ENCODE measurements at regions not wholly inside any gene's neighbourhood (a gene's known extent, or its start where the extent isn't known, plus 50 kb on each side); places are given as distances from the start of the nearest gene placed in this dataset.

DNA sequence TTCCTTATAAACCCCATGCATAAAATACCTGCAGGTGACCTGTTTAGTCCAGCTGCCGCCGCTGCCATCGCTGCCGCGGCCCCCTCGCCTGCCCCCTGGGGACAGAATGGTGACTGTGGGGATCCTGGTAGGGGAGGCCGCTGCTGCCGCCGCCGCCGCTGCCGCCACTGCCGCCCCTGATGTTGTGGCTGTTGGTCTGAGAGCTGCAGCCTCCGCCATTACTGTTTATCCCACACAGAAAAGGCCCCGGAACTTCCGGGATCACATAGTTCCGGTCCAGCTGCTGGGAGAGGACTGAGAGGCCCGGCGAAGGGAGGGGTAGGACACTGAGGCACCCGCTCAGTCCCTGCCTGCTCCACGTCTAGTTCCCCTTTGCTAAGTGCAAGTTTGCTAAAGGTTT is 244.9 kb downstream of the C12orf50 start:
- Histone ChIP-seq H2BK15ac (ENCODE audit: low read depth, poor library complexity, severe bottlenecking) (no peak overlapping the region), H3K9ac (ENCODE audit: low read length) (no peak overlapping the region), H2BK5ac (ENCODE audit: low read depth, low read length, poor library complexity, severe bottlenecking) (no peak overlapping the region), H3K27me3 (ENCODE audit: control insufficient read depth in 1 of 2, insufficient read depth in 1 of 2, low read length in 2 of 2) (no peaks in the 10 kb centered on the region), H3K27ac (ENCODE audit: low read length, poor library complexity, severe bottlenecking) (no peak overlapping the region), H2BK12ac (ENCODE audit: low read length in 2 of 2) (no peak overlapping the region), H3K18ac (ENCODE audit: low read depth in 1 of 2, low read length in 2 of 2) (no peak overlapping the region), H3K9me3 (ENCODE audit: control insufficient read depth, low read length) (no peaks in the 10 kb centered on the region), H3K14ac (ENCODE audit: low read length in 2 of 2) (no peak overlapping the region), H2AFZ (ENCODE audit: low read depth, low read length) (no peak overlapping the region), H3K4ac (ENCODE audit: low read depth in 1 of 2, low read length in 2 of 2) (no peak overlapping the region), H2BK120ac (ENCODE audit: low read depth, low read length) (no peak overlapping the region), H3K4me2 (ENCODE audit: low read length, poor library complexity, severe bottlenecking) (no peak overlapping the region), H3K4me1 (ENCODE audit: control insufficient read depth, insufficient read depth, low read depth, low read length) (peaks cover 11% of the 10 kb centered on the region), H3K23ac (ENCODE audit: low read length in 2 of 2) (no peak overlapping the region), H2AK5ac (ENCODE audit: low read length, severe bottlenecking) (no peak overlapping the region), H3K79me1 (replicated peaks; ENCODE audit: low read length, poor library complexity, severe bottlenecking) (no peaks in the 10 kb centered on the region), H4K91ac (ENCODE audit: low read length) (no peak overlapping the region), H3K4me3 (ENCODE audit: insufficient read depth in 1 of 2, low read depth in 1 of 2, low read length in 2 of 2) (no peak overlapping the region), H3K36me3 (ENCODE audit: control insufficient read depth in 1 of 2, insufficient read depth in 2 of 2, low read depth in 1 of 2, low read length in 2 of 2) (peaks cover 0 to 9% of the 10 kb centered on the region in 2 experiments), H4K8ac (ENCODE audit: low read length) (no peak overlapping the region)
- 95% methylated on average over 20 of the region's 21 CpGs for WGBS
- no peak for DNase-seq

GRCh38 chr12:87783467-87783866 is 245.7 kb downstream of the C12orf50 start:
- Histone ChIP-seq H2BK5ac (ENCODE audit: low read depth, low read length, poor library complexity, severe bottlenecking) (no peak overlapping the region), H4K8ac (ENCODE audit: low read length) (no peak overlapping the region), H3K14ac (ENCODE audit: low read length in 2 of 2) (no peak overlapping the region), H3K4ac (ENCODE audit: low read depth in 1 of 2, low read length in 2 of 2) (no peak overlapping the region), H2BK12ac (ENCODE audit: low read length in 2 of 2) (no peak overlapping the region), H4K91ac (ENCODE audit: low read length) (no peak overlapping the region), H3K79me1 (replicated peaks; ENCODE audit: low read length, poor library complexity, severe bottlenecking) (no peaks in the 10 kb centered on the region), H2BK120ac (ENCODE audit: low read depth, low read length) (no peak overlapping the region), H3K23ac (ENCODE audit: low read length in 2 of 2) (no peak overlapping the region), H3K4me1 (ENCODE audit: control insufficient read depth, insufficient read depth, low read depth, low read length) (peaks cover 12% of the 10 kb centered on the region), H2AK5ac (ENCODE audit: low read length, severe bottlenecking) (peak overlapping the region; percentile 5), H3K9ac (ENCODE audit: low read length) (no peak overlapping the region), H2BK15ac (ENCODE audit: low read depth, poor library complexity, severe bottlenecking) (no peak overlapping the region), H3K27me3 (ENCODE audit: control insufficient read depth in 1 of 2, insufficient read depth in 1 of 2, low read length in 2 of 2) (no peaks in the 10 kb centered on the region), H3K4me2 (ENCODE audit: low read length, poor library complexity, severe bottlenecking) (no peak overlapping the region), H2AFZ (ENCODE audit: low read depth, low read length) (no peak overlapping the region), H3K27ac (ENCODE audit: low read length, poor library complexity, severe bottlenecking) (no peak overlapping the region), H3K4me3 (ENCODE audit: insufficient read depth in 1 of 2, low read depth in 1 of 2, low read length in 2 of 2) (no peak overlapping the region), H3K9me3 (ENCODE audit: control insufficient read depth, low read length) (no peaks in the 10 kb centered on the region), H3K36me3 (ENCODE audit: control insufficient read depth in 1 of 2, insufficient read depth in 2 of 2, low read depth in 1 of 2, low read length in 2 of 2) (peaks cover 0 to 9% of the 10 kb centered on the region in 2 experiments), H3K18ac (ENCODE audit: low read depth in 1 of 2, low read length in 2 of 2) (no peak overlapping the region)
- DNase-seq: no peak
- 97% methylated on average over 8 of the region's 8 CpGs for WGBS

- Histone ChIP-seq H2BK15ac (ENCODE audit: low read depth, poor library complexity, severe bottlenecking) (no peak overlapping the region), H3K9me3 (ENCODE audit: control insufficient read depth, low read length) (no peaks in the 10 kb centered on the region), H2BK12ac (ENCODE audit: low read length in 2 of 2) (no peak overlapping the region), H3K79me1 (replicated peaks; ENCODE audit: low read length, poor library complexity, severe bottlenecking) (no peaks in the 10 kb centered on the region), H3K27ac (ENCODE audit: low read length, poor library complexity, severe bottlenecking) (no peak overlapping the region), H3K4me2 (ENCODE audit: low read length, poor library complexity, severe bottlenecking) (no peak overlapping the region), H4K91ac (ENCODE audit: low read length) (no peak overlapping the region), H3K36me3 (ENCODE audit: control insufficient read depth in 1 of 2, insufficient read depth in 2 of 2, low read depth in 1 of 2, low read length in 2 of 2) (peaks cover 0 to 9% of the 10 kb centered on the region in 2 experiments), H2AFZ (ENCODE audit: low read depth, low read length) (peak overlapping the region; percentile 11), H3K18ac (ENCODE audit: low read depth in 1 of 2, low read length in 2 of 2) (no peak overlapping the region), H3K14ac (ENCODE audit: low read length in 2 of 2) (no peak overlapping the region), H3K4me1 (ENCODE audit: control insufficient read depth, insufficient read depth, low read depth, low read length) (peaks cover 12% of the 10 kb centered on the region), H4K8ac (ENCODE audit: low read length) (no peak overlapping the region), H3K4me3 (ENCODE audit: insufficient read depth in 1 of 2, low read depth in 1 of 2, low read length in 2 of 2) (no peak overlapping the region), H2BK120ac (ENCODE audit: low read depth, low read length) (no peak overlapping the region), H3K27me3 (ENCODE audit: control insufficient read depth in 1 of 2, insufficient read depth in 1 of 2, low read length in 2 of 2) (no peaks in the 10 kb centered on the region), H3K23ac (ENCODE audit: low read length in 2 of 2) (no peak overlapping the region), H3K4ac (ENCODE audit: low read depth in 1 of 2, low read length in 2 of 2) (no peak overlapping the region), H3K9ac (ENCODE audit: low read length) (no peak overlapping the region), H2AK5ac (ENCODE audit: low read length, severe bottlenecking) (peak overlapping the region; percentile 94), H2BK5ac (ENCODE audit: low read depth, low read length, poor library complexity, severe bottlenecking) (peak overlapping the region; percentile 38)
- DNase-seq: no peak
- 66% methylated on average over 3 of the region's 3 CpGs for WGBS
Observed at GRCh38 chr12:87782838-87783237, 246.4 kb downstream of the C12orf50 start.

DNA sequence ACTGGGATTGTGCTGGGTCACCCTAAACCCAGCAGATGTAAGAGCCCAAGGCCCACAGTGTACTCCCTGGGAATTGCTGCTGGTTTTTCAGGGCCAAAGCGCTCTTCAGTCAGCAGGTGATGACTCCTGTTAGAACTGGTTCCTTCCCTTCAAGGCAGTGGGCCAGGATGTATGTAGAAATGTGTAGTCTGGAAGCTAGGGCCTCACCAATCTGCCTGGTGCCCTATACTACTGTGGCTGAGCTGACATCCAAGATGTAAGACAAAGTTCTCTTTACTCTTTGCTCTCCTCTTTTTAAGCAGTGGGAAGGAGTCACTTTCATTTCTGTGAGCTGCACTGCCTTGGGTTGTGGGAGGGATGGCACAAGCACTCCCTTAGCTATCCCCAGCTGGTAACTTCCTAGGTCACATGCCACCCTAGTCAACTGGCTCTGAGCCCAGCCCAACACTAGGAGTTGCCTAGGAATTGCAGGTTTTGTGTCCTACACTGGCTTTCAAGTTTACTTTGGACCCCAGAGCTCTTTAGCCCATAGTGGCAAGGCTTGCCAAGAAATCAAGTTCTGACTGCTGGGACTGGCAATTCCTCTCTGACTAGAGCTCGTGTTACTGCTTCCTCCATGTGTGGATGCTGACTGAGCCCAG is 249.2 kb downstream of the C12orf50 start:
- H3K23ac ChIP-seq (ENCODE audit: low read length in 2 of 2): no peak overlapping the region
- peak overlapping the region; percentile 99 for H2AK5ac ChIP-seq (ENCODE audit: low read length, severe bottlenecking)
- H3K36me3 ChIP-seq (ENCODE audit: control insufficient read depth in 1 of 2, insufficient read depth in 2 of 2, low read depth in 1 of 2, low read length in 2 of 2): peaks cover 0 to 9% of the 10 kb centered on the region in 2 experiments
- peak overlapping the region; percentile 98 for H3K27ac ChIP-seq (ENCODE audit: low read length, poor library complexity, severe bottlenecking)
- H2BK120ac ChIP-seq (ENCODE audit: low read depth, low read length): no peak overlapping the region
- peaks cover 12% of the 10 kb centered on the region for H3K4me1 ChIP-seq (ENCODE audit: control insufficient read depth, insufficient read depth, low read depth, low read length)
- H3K9me3 ChIP-seq (ENCODE audit: control insufficient read depth, low read length): no peaks in the 10 kb centered on the region
- H3K18ac ChIP-seq (ENCODE audit: low read depth in 1 of 2, low read length in 2 of 2): no peak overlapping the region
- H2AFZ ChIP-seq (ENCODE audit: low read depth, low read length): no peak overlapping the region
- no peaks in the 10 kb centered on the region for H3K79me1 ChIP-seq (replicated peaks; ENCODE audit: low read length, poor library complexity, severe bottlenecking)
- 93% methylated on average over 2 of the region's 2 CpGs for WGBS
- H2BK12ac ChIP-seq (ENCODE audit: low read length in 2 of 2): no peak overlapping the region
- no peak overlapping the region for H3K4ac ChIP-seq (ENCODE audit: low read depth in 1 of 2, low read length in 2 of 2)
- H2BK5ac ChIP-seq (ENCODE audit: low read depth, low read length, poor library complexity, severe bottlenecking): peak overlapping the region; percentile 99
- no peak overlapping the region for H4K91ac ChIP-seq (ENCODE audit: low read length)
- no peak overlapping the region for H3K4me2 ChIP-seq (ENCODE audit: low read length, poor library complexity, severe bottlenecking)
- no peak overlapping the region for H4K8ac ChIP-seq (ENCODE audit: low read length)
- no peak overlapping the region for H2BK15ac ChIP-seq (ENCODE audit: low read depth, poor library complexity, severe bottlenecking)
- H3K27me3 ChIP-seq (ENCODE audit: control insufficient read depth in 1 of 2, insufficient read depth in 1 of 2, low read length in 2 of 2): no peaks in the 10 kb centered on the region
- peak overlapping the region in 1 of 2 experiments; percentile 51 for H3K14ac ChIP-seq (ENCODE audit: low read length in 2 of 2)
- no peak overlapping the region for H3K4me3 ChIP-seq (ENCODE audit: insufficient read depth in 1 of 2, low read depth in 1 of 2, low read length in 2 of 2)
- no peak for DNase-seq
- no peak overlapping the region for H3K9ac ChIP-seq (ENCODE audit: low read length)

Data from mesenchymal stem cell (in vitro differentiated cells and primary cell).